SU-DHL-6 (cell line): ENCODE measurements at regions not wholly inside any gene's neighbourhood (a gene's known extent, or its start where the extent isn't known, plus 50 kb on each side); places are given as distances from the start of the nearest gene placed in this dataset.

Experiments
- H2AFZ ChIP-seq: fragments of 200-600 bp; sonication (generic); 2 replicates; pipeline ENCODE4 v1.6.1; 2014; ENCODE audit warnings: low read depth, mild to moderate bottlenecking, moderate library complexity, mixed read lengths, antibody characterized with exemption, low read length; ENCODE audit not compliant: severe bottlenecking
- H3F3A ChIP-seq: fragments of 200-600 bp; shearing (Covaris generic); 2 replicates; pipeline ENCODE4 v1.6.0; 2016; ENCODE audit warnings: antibody characterized with exemption, mild to moderate bottlenecking; ENCODE audit not compliant: insufficient read depth
- H3K27ac ChIP-seq: fragments of 200-600 bp; sonication (generic); 2 replicates; pipeline ENCODE4 v1.5.1; 2016; ENCODE audit warnings: low read depth, mild to moderate bottlenecking, low read length, moderate library complexity, mixed read lengths
- H3K27me3 ChIP-seq: fragments of 200-600 bp; sonication (generic), shearing (Covaris generic); 2 replicates; pipeline ENCODE4 v1.6.0; 2014; ENCODE audit warnings: mild to moderate bottlenecking, low read length
- H3K36me3 ChIP-seq: fragments of 200-600 bp; sonication (generic); 2 replicates; pipeline ENCODE4 v1.6.1; 2014; ENCODE audit warnings: mild to moderate bottlenecking, low read length, mixed read lengths
- H3K4me2 ChIP-seq: fragments of 300-600, 200-600 bp; shearing (Covaris generic), sonication (generic); 2 replicates; pipeline ENCODE4 v1.6.0; 2014; ENCODE audit warnings: low read length, low read depth, mild to moderate bottlenecking; ENCODE audit not compliant: poor library complexity, severe bottlenecking
- H3K4me3 ChIP-seq: fragments of 200-600 bp; sonication (generic); 2 replicates; pipeline ENCODE4 v1.5.1; 2014; ENCODE audit warnings: antibody characterized with exemption, low read length, mild to moderate bottlenecking, mixed read lengths; ENCODE audit not compliant: insufficient read depth, poor library complexity, severe bottlenecking
- H3K79me2 ChIP-seq: fragments of 200-600 bp; sonication (generic); 2 replicates; pipeline ENCODE4 v1.6.1; 2014; ENCODE audit warnings: mild to moderate bottlenecking, low read length, moderate library complexity; ENCODE audit not compliant: insufficient read depth
- H3K9ac ChIP-seq: fragments of 200-600 bp; sonication (generic); 2 replicates; pipeline ENCODE4 v1.7.0; 2014; ENCODE audit warnings: mild to moderate bottlenecking, low read length
- H3K9me2 ChIP-seq: fragments of 200-600 bp; sonication (generic); replicated peaks from 2 replicates; pipeline ENCODE4 v1.6.1; 2014; ENCODE audit warnings: low read length; ENCODE audit not compliant: insufficient read depth
- H3K9me3 ChIP-seq: fragments of 200-600 bp; sonication (generic); 2 replicates; pipeline ENCODE4 v1.6.1; 2014; ENCODE audit warnings: low read length, mixed read lengths; ENCODE audit not compliant: insufficient read depth
- H4K20me1 ChIP-seq: fragments of 200-600 bp; sonication (generic); 2 replicates; pipeline ENCODE4 v1.6.1; 2014; ENCODE audit warnings: low read depth, mild to moderate bottlenecking, antibody characterized with exemption, low read length, moderate library complexity, mixed read lengths
- CTCF ChIP-seq: fragments of 200-600 bp; sonication (generic); IDR thresholded peaks from one replicate; pipeline ENCODE4 v1.5.1; 2017; ENCODE audit warnings: antibody characterized with exemption, mild to moderate bottlenecking, low read length, moderate library complexity; ENCODE audit not compliant: insufficient read depth, poor library complexity, severe bottlenecking
- EZH2phosphoT487 ChIP-seq: fragments of 200-600 bp; sonication (generic), shearing (Covaris generic); conservative IDR thresholded peaks from 2 replicates; pipeline ENCODE4 v1.6.1; 2018; ENCODE audit warnings: mild to moderate bottlenecking, antibody characterized with exemption, low read length, moderate library complexity, mixed read lengths

GRCh38 chr5:37957218-37957617, 117.4 kb upstream of the GDNF start:
- no peak overlapping the region for H2AFZ ChIP-seq
- peaks cover 10% of the 10 kb centered on the region for H3K9me3 ChIP-seq
- no peaks in the 10 kb centered on the region for H3K36me3 ChIP-seq
- H3K79me2 ChIP-seq: no peaks in the 10 kb centered on the region
- no peaks in the 10 kb centered on the region for H4K20me1 ChIP-seq
- no peaks in the 10 kb centered on the region for H3F3A ChIP-seq
- no peaks in the 10 kb centered on the region for H3K9me2 ChIP-seq
- no peak overlapping the region for H3K27ac ChIP-seq
- no peaks in the 10 kb centered on the region for H3K27me3 ChIP-seq
- no peak for TF ChIP-seq EZH2phosphoT487
- no peak for TF ChIP-seq CTCF
- no peak overlapping the region for H3K4me2 ChIP-seq
- H3K9ac ChIP-seq: no peak overlapping the region
- no peak overlapping the region for H3K4me3 ChIP-seq

- Histone ChIP-seq H3K79me2 (no peaks in the 10 kb centered on the region), H3K9me2 (no peaks in the 10 kb centered on the region), H3K9me3 (peaks cover 10% of the 10 kb centered on the region), H3K4me2 (no peak overlapping the region), H4K20me1 (no peaks in the 10 kb centered on the region), H2AFZ (no peak overlapping the region), H3K27me3 (no peaks in the 10 kb centered on the region), H3F3A (no peaks in the 10 kb centered on the region), H3K4me3 (no peak overlapping the region), H3K9ac (no peak overlapping the region), H3K36me3 (no peaks in the 10 kb centered on the region), H3K27ac (no peak overlapping the region)
- no peak for TF ChIP-seq EZH2phosphoT487
- no peak for TF ChIP-seq CTCF
Measured at GRCh38 chr5:37955748-37956147, 115.9 kb upstream of the GDNF start.

- TF ChIP-seq EZH2phosphoT487 (no peak), CTCF (no peak)
- Histone ChIP-seq H3K4me3 (no peak overlapping the region), H3K79me2 (no peaks in the 10 kb centered on the region), H3K4me2 (no peak overlapping the region), H3K36me3 (no peaks in the 10 kb centered on the region), H3K9me3 (peaks cover 10% of the 10 kb centered on the region), H3K27me3 (no peaks in the 10 kb centered on the region), H3K27ac (no peak overlapping the region), H3K9ac (no peak overlapping the region), H3F3A (no peaks in the 10 kb centered on the region), H4K20me1 (no peaks in the 10 kb centered on the region), H2AFZ (no peak overlapping the region), H3K9me2 (no peaks in the 10 kb centered on the region)
Measured at GRCh38 chr5:37954561-37954960, 114.7 kb upstream of the GDNF start.
